EL (cell line): ENCODE measurements at regions not wholly inside any gene's neighbourhood (a gene's known extent, or its start where the extent isn't known, plus 50 kb on each side); places are given as distances from the start of the nearest gene placed in this dataset.

Source experiments
- DNase-seq: peaks from one replicate; pipeline ENCODE4 v3.0.0-alpha.2; 2016

DNA sequence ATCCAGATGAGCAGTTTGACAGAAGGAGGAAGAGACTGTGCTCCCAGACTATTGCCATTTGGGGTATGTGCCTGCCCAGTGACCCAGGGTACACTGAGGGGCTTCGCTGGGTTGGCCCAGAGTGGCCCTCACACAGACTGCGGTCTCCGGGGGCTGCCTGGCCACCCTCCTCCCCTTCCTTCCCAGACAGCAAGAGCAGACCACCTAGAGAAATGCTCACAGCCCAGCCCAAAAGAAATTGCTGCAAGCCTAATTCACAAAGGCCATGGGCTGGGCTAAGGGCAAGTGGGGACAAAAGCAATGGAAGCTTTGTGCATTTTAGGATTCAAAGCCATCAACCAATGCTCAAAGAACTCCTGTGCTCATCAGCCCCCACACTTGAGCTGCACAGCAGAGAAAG lies 277.6 kb downstream of the CDC5L start:
- no peak for DNase-seq

DNA sequence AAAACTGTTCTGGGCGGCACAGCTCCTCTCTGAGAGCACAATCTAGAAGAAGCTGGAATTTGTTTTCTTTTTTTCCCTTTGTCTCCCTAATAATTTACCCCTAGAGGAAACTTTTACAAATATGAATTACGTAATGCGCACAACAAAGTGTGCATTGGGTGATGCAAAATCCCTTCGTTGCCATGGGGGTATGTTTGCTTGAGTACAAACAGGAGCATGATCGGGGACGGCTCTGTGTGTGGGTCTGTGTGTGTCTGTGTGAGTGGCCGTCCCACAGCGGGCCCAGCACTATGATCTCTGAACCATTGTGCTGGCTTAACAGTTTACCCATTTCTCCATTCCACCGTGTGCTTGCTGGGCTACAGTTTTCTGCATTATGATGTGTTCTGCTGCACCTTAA lies 278.2 kb downstream of the CDC5L start:
- DNase-seq: no peak

DNA sequence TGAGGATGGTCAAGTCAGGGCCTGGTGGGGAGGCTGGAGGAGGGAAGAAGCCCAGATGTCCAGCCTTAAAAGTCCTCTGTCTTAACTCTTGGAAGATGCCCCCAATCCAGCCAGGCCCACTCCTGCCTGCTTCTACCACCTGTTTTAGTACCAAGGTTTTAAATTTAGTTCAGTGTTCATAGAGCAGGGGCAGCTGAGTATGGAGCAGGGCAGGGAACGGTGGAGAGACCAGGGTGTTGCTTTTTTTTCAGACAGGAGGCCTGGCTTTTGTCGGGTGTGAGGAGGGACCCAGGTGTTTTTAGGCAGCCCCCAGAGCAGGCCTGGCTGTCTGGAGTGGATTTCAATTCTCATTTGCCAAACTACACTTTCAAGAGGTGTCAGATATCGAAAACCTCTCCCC lies 278.8 kb downstream of the CDC5L start:
- no peak for DNase-seq

DNA sequence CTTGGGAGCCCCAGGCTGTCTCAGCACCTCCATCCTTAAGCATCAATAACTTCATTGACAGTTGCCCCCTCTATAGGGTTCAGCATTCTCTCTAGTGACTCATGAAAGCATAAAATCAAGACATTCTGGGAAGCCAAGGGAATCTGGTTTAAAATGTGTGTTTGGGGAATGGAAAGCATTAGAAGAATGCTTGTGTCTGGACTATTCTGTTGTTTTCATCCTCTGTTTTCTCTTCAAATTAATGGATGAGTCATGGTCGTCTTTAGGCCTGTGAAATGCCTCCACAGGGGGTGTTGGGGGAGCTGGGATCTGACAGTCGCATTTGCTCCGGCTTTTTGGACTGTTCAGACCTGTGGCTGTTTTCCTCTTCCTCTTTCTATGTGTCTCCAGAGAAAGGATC lies 279.7 kb downstream of the CDC5L start:
- DNase-seq: peak; percentile 97

DNA sequence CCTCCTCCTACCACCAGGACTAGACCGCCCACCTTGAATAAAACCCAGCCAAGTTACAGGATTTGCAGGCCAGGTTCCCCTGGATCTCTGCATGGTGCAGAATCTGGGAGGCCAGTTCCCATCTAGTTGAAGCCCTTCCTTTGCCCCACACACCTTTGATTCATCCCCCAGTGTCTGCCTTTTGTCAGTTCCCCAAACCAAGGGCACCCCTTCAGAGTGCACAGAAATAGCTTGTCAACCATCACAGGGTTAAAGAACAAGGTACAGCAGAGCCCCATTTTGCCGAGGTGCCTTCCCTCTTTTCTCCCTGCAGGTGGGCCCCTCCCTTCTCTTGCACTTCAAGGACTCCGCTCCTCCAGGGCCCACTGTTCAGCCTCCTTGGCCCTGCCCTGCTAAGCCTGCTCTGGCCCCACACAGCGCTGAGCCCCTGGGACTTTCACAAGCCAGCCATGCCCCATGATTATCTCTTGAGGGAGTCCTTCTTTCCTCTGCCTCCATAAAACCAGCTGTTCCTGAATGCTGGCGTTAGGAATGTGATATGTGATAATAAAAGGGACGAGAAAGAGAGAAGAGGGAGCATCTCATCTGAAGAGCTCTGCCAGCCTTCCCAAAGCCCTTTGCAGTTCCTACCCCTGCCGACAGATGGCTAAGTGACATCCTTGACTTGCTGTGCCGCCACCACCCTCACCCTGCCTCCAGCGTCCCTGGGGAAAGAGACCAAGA lies 280.3 kb downstream of the CDC5L start:
- DNase-seq: no peak

DNA sequence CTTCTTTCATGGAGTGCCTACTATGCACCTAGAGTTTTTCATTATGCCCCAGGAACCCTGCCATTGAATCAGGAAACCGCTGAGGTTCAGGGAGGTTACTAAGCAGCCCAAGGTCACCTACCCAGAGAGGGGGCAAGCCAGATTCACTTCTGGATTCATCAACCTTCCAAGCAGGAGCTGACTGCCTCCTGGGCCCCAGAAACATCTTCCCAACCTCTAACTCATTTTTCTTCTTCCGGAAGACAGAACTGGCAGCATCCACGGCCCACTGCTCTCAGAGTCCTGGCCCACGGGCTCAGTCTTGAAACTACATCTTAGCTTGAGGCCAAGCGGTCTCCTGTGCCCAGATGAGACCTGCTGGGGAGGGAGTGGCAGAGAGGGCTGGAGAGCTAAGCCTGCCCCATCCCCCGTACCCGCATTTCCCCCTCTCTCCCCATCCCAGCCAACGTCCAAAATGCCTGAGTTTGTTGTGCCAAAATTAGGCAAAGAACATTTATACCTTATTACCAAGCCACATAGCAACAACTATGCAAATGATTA lies 281.0 kb downstream of the CDC5L start:
- no peak for DNase-seq

DNA sequence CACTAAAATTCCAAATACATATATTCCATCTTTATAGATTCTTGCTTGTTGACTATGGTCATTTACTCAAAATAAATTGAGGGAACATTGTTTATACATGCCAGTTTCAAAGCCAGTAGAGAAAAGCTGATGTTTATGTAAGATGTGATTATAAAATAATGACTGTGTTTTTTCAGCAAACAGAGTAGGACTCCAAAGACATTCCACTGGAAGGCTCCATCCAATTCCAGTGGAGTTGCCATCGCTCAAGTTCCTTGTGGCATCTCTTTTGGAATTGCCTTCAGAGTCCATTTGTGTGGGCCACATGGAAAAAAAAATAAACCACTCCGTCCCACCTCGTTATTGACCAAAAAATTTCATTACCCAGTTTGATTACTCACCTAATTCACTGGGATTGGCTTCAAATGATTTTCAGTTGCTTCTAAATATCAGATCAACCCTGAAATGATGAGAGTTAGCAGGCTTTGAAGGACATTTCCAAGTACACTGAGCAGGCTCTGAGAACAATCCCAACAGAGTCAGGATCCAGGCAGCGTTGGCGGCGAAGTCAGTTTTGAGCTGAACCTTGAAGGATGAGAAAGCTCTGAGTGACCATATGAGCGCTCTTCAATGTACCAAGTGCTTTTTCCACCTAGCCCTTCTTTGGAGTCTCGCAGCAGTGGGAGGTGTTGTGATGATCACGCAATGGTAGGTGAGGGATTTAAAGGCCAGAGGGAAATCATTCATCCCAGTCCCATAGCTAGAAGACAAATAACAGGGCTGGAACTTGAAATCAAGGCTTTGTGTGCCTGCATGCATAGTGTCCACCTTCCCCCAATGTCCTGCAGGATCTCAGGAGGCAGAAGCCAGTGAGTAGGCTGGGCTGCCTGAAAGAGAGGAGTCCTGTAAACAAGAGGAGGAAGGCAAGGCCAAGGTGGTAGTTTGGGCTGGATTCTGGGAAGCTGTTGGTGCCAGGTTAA lies 281.7 kb downstream of the CDC5L start:
- no peak for DNase-seq

DNA sequence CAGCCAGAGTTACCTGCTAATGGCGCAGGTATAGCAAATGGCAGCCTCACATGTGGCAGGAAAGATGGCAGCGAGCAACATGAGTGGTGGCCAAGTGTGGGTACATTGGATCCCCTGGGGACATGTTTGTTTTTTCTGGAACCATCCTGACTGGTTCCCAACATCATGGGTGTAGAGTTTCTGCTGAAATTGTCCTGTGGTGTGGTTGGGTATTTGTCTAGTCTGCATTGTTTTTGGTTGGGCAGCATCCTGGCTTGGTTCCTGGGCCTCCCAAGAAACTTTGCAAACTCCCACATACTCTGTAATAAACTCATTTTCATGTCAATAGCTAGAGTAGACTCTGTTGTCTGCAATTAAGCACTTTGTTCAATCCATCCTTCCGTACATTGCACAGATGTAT lies 282.6 kb downstream of the CDC5L start:
- DNase-seq: no peak

DNA sequence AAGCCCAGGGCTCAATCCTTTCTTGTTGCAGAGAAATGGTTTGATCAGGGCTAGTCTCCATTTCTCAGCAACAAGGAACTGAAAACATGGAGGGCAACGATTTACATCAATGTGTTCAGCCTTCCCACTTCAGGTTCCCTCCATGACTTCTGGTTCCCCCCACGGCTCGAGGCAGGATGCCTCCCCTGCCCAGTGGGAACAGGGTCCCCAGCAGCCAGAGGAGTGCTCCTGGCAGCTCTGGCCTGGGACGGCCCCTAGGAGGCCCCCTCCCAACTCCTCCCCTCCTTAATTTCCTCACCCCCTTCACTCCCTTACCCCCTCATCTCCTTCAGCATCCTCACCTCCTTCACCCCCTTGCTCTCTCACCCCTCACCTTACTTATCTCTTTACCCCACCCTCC lies 283.8 kb downstream of the CDC5L start:
- no peak for DNase-seq

DNA sequence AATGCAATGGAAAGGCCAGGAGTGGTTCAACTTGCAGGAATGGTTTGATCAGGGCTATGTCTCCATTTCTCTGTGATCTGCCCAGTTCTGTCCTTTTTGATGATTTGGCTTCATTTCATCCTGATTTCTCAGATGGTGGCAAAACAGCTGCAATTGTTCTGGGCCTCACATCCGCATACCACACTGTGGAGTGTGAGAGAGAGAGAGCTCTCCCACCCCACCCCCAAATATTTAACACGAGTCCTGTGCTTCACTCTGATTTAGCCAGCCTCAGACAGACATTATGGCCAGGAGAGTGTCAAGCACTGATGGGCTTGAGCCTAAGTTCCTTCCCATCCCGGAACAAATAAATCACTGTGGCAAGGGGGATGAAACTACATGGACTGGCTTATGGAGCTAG lies 284.6 kb downstream of the CDC5L start:
- no peak for DNase-seq

DNA sequence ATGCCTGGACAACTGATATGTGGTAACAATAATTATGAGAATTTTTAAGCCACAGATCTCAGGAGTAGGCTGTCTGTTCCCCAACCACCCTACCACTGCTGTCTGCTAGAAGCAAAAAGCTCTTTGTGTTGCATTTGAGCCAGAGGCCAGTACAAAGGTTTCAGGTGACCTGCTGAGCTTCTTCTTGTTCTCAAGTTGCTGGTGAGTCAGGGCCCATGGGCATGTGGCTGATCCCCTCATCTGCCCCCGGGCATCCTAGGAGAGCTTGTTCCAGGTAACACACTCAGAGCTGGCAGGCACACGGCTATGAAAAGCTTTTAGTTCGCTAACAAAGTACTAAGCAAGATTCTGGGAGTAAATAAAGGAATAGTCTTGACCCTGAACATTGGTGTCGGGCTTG lies 285.3 kb downstream of the CDC5L start:
- no peak for DNase-seq

DNA sequence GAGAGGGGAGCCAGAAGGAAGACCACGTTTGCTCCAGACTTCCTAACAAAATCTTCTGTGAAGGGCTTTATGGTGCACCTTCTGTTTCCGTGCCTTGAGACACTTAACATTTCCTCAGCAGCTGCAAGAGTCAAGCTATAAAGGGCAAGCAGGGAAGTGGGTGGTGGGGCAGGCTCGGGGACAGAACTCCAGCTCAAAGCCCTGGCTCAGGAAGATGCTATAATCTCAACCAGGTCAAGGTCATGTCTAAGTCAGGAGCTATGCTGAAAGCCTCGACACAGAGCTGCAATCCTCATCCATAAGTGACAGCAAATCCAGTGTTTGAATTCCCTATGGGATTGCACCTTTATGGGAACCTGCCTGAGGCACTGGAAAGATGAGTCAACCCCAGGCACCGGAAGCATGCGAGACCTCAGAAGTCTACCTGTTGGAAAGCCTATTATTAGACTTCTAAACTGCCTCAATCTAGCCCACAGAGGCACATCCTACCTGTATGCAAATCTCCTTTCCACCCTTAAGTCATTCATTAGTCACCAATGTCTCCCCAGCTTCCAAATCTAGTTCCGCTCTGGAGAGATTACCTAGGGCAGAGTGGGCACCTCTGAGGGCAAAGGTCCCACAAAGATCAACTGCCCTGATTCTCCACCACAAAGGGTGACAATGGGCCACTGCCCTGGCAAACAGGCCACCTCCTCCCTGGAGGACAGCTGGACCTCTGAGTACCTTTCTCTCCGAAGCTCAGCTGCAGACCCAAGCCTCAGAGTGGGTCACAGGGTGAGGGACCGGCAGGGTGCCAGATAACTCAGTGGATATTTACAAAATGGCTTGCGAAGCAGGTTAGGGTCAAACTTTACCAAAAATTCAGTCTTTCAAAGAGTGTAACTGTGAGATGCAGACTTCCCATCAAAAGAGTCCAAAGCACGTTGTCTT lies 287.0 kb downstream of the CDC5L start:
- no peak for DNase-seq

DNA sequence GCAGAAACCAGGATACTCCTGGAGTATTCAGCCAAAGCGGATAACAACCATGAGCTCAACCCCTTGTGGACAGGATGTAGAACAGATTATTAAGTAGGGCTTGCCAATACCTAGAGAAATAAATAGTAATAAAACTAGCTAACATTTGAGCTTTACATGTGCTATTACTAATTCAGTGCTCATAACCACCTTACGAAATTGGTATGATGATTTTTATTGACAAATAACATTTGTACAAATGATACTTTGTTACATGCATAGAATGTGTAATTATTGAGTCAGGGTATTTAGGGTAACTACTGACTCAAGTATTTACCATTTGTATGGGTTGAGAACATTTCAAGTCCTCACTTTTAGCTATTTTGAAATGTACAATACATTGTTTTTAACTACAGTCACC lies 287.9 kb downstream of the CDC5L start:
- no peak for DNase-seq

DNA sequence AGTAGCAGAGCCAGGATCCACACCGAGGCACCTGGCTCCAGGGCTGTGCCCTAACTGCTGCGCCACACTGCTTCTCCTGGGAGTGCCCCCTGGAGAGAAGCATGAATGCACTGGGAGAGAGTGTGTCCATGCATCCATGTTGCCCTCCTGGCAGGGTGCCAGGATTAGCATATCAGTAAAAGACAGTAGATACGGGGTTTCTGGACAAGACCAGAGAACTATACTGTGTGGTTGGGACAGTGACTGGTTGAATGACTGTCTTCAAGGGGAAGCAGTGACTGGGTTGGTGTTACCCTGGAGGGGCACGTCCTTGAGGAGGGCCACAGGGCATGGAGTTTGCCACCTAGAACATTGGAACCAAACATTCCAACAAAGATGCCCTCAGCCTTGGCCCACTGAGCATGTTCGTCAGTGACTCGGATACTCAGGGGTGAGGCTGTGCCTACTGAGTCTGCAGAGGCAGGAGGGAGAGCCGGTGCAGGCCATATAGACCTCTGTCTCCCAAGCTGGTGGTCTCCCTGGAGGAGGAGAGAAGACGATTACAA lies 288.8 kb downstream of the CDC5L start:
- DNase-seq: no peak

DNA sequence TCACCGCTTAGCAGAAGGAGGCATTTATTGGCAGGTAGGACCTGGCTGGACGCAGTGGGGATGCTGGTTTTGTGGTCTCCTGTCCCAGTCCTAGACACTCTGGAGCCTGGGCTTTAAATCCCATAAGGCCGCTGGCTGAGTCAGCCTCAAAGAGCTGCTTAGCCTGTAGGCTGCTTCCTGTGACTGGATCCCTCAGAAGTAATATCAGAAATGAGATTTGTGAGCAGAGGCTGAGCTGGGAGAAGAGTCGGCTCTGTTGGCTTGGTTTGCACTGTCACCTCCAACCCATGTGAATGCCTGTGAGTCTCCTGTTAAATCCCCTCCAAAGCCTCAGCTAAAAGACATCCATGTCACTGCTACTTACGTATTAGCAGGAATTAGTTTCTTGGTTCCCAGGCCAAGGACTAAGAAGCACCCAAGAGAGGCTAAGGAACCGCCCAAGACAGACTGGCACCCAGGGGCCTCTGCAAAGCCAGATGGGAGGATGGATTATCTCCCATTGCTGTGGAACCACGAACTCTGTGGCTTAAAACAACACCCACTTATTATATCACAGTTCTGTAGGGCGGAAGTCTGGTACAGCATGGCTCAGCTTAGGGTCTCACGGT lies 289.4 kb downstream of the CDC5L start:
- no peak for DNase-seq

DNA sequence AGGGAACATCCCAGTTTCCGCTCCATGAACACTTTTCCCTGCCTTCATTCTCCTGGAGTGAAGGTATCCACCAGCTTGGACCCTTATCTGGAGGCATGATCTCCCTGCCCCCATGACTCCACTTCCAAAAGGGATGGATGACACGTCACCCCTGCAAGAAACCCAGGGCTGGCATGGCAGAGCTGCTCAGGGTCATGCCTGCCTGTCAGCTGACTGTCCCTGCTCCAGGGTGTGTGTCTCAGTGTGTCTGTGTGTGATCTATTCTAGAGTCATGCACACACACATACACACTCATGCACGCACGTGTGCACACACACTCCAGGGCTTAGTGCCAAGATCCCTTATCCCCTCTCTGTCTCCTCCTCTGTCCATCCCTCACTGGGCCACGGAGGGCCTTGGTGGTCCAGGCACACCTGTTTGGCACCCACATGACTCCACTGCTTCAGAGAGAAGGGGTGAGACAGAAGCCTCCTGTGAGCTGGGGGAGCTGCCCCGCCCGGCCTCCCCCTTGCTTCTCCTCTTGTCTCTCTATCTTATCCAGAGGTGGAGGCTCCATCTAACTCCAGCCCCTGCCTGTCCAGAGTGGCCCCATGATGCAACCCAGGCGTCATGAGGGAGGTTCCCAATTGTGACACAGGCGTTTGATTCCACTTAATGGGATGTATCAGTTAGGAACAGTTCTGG lies 290.9 kb downstream of the CDC5L start:
- DNase-seq: no peak

DNA sequence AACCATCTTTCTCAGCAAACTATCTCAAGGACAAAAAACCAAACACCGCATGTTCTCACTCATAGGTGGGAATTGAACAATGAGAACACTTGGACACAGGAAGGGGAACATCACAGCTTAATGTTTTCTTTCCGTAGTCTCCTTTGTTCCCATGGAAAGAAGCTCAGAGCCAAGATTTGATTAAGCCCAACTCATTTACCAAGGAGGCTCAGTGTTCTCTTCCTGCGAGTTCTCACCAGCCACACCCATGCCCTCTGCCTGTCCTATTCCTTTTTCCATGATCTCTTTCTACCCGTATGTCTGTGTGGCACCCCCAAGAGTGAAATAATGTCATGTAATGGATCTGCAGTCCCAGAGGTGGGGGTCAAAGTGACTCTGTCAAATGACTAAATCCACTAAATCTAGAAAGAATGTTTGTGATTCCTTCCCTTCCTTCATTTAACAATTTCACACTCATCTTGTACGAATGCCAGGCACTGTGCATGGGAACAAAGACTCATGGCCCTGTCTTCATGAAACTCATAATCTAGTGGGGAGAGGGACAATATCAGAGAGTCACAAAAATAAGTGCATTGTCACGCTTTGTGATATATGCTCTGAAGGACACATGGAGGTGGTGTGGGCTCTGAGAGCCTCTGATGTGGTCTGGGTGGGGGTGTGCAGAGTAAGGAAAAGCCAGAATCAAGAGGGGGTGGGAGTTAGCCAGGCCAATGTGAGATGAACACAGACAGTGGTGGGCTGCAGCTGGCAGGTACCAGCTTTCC lies 292.1 kb downstream of the CDC5L start:
- no peak for DNase-seq

DNA sequence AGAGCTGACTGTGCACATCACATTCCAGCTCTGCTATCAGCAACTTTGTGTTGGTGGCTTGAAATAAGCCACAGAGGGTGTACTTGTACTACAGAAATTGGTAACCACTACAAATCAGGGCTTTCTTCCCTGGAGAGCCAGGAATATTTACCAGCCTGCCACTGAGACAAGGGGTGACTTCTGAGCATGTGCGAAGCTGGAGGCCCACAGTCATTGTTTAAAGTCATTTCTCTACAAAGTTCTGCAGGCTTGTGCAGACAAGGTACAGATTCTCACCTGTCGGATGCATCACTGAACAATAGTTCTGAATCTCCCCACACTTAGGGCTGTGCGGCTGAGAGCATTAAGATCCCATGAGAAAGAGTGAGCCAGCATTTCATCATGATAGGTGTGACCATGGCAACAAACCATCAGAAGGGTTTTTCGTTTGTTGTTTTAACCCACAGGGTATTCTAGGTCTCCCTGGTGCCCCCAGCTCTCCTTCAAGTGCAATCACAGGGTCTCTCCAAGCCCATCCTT lies 292.8 kb downstream of the CDC5L start:
- DNase-seq: no peak

DNA sequence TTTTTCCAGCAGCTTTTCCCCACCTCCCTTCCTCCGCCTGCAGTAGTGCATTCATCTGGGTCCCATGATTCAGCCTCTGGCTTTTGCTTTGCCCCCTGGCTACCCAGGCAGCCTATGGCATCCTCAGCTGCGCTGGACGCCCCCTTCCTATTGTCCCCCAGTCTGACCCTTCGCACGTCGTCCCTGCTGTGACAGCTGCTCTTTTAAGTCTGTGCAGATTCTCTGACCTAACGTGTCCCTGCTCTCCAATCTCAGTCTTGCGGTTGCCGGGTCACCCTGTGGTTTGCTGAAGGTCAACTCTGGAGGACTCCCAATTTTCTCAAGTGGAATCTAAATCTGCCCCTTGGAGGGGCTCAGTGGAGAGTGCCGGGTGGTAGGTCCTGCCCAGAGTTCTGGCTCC lies 294.3 kb downstream of the CDC5L start:
- DNase-seq: no peak

DNA sequence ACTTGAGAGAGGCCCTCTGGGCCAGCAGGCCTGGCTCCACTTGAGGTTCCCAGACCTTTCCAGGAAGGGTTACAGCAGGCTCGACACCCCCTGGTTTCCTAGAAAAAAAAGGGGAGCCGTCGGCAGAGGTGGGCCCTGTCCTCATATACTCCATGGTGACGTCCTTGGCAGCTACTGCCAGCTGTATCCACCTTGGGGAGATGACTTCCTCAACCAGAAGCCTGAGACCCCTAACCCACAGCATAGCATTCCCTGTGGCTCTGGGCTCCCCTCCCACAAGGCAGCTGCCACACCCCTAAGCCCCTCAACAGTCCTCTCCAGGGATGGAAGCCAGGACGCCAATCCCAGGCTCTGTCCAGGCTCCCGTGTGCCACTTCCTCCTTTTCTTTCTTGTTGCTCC lies 294.8 kb downstream of the CDC5L start:
- DNase-seq: no peak
